ENCODE measurements at regions not wholly inside any gene's neighbourhood (a gene's known extent, or its start where the extent isn't known, plus 50 kb on each side); places are given as distances from the start of the nearest gene placed in this dataset.

DNA sequence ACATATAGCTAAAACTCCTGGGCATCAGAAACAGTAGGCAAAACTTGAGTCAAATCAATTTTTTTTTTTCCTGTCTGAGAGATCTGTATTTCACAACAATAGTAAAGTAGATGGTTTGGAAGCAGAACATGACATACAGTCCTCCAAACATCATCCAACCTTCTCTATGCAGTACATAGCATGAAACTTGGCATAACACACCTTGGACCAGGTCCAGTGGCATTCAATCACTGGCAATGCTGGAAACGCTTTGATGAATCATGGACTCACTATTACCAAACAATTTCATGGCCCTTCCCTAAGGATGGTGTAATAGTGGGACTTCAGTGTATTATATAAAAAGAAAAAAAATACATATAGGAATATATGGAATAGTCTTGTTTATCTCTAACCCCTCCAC lies 154.6 kb downstream of the FMR1NB start:
- H3K27ac ChIP-seq (ENCODE audit: low read length): no peak overlapping the region
- no peaks in the 10 kb centered on the region for H3K79me2 ChIP-seq (replicated peaks; ENCODE audit: insufficient read depth, low read length)
- no peaks in the 10 kb centered on the region for H3K27me3 ChIP-seq (ENCODE audit: insufficient read depth, low read depth, low read length)
- no peaks in the 10 kb centered on the region for H3K36me3 ChIP-seq (ENCODE audit: insufficient read depth, low read length)
- no peak overlapping the region for H3K4me2 ChIP-seq (ENCODE audit: low read length)
- H3K4me3 ChIP-seq (ENCODE audit: low read length): no peak overlapping the region
- H3K9me3 ChIP-seq (ENCODE audit: low read length): no peaks in the 10 kb centered on the region
- H2AFZ ChIP-seq (ENCODE audit: low read depth, low read length): no peak overlapping the region
- H4K20me1 ChIP-seq (ENCODE audit: insufficient read depth): no peaks in the 10 kb centered on the region
- no peaks in the 10 kb centered on the region for H3F3A ChIP-seq (ENCODE audit: insufficient read depth, low read length, poor library complexity, severe bottlenecking)
- no peaks in the 10 kb centered on the region for H3K9me2 ChIP-seq (ENCODE audit: insufficient read depth, low read length)
- TF ChIP-seq, protein P1, sequence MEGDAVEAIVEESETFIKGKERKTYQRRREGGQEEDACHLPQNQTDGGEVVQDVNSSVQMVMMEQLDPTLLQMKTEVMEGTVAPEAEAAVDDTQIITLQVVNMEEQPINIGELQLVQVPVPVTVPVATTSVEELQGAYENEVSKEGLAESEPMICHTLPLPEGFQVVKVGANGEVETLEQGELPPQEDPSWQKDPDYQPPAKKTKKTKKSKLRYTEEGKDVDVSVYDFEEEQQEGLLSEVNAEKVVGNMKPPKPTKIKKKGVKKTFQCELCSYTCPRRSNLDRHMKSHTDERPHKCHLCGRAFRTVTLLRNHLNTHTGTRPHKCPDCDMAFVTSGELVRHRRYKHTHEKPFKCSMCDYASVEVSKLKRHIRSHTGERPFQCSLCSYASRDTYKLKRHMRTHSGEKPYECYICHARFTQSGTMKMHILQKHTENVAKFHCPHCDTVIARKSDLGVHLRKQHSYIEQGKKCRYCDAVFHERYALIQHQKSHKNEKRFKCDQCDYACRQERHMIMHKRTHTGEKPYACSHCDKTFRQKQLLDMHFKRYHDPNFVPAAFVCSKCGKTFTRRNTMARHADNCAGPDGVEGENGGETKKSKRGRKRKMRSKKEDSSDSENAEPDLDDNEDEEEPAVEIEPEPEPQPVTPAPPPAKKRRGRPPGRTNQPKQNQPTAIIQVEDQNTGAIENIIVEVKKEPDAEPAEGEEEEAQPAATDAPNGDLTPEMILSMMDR (IDR thresholded peaks at IDR 0.05; ENCODE audit: poor library complexity, severe bottlenecking): no peak
- TF ChIP-seq, protein P2, sequence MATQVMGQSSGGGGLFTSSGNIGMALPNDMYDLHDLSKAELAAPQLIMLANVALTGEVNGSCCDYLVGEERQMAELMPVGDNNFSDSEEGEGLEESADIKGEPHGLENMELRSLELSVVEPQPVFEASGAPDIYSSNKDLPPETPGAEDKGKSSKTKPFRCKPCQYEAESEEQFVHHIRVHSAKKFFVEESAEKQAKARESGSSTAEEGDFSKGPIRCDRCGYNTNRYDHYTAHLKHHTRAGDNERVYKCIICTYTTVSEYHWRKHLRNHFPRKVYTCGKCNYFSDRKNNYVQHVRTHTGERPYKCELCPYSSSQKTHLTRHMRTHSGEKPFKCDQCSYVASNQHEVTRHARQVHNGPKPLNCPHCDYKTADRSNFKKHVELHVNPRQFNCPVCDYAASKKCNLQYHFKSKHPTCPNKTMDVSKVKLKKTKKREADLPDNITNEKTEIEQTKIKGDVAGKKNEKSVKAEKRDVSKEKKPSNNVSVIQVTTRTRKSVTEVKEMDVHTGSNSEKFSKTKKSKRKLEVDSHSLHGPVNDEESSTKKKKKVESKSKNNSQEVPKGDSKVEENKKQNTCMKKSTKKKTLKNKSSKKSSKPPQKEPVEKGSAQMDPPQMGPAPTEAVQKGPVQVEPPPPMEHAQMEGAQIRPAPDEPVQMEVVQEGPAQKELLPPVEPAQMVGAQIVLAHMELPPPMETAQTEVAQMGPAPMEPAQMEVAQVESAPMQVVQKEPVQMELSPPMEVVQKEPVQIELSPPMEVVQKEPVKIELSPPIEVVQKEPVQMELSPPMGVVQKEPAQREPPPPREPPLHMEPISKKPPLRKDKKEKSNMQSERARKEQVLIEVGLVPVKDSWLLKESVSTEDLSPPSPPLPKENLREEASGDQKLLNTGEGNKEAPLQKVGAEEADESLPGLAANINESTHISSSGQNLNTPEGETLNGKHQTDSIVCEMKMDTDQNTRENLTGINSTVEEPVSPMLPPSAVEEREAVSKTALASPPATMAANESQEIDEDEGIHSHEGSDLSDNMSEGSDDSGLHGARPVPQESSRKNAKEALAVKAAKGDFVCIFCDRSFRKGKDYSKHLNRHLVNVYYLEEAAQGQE (IDR thresholded peaks at IDR 0.05; ENCODE audit: borderline replicate concordance): no peak
- TF ChIP-seq MXI1 (conservative IDR thresholded peaks at IDR 0.05; ENCODE audit: poor library complexity, severe bottlenecking) (no peak), EP300 (conservative IDR thresholded peaks at IDR 0.05; ENCODE audit: poor library complexity, severe bottlenecking) (no peak), SMC3 (conservative IDR thresholded peaks at IDR 0.05; ENCODE audit: poor library complexity) (no peak), POLR2AphosphoS5 (IDR thresholded peaks at IDR 0.05) (no peak), EZH2 (IDR thresholded peaks at IDR 0.05; ENCODE audit: borderline replicate concordance, insufficient read depth, low read length, poor library complexity, severe bottlenecking) (no peak), RAD21 (conservative IDR thresholded peaks at IDR 0.05) (no peak), TAF1 (IDR thresholded peaks at IDR 0.05; ENCODE audit: low read depth) (no peak)
- H3K9ac ChIP-seq (ENCODE audit: low read length): no peak overlapping the region

DNA sequence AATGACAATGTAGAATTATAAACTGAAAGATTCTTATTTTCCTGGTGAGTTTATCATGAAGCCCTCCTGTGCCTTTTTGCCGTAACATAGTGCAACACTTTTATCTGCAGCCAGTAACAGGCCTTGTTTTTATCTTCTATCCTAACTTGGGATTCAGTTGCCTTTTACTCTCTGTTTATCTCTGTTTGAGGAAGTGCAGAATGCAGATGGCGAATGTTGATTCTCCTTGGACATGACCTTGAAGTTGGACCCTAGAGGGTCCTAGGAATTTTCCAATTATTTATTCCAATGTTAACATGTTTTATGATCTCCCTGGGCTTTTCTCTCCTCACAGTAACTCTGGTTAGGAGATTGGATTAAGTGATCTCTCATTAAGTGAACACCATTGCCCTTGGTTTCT lies 165.0 kb downstream of the FMR1NB start:
- Histone ChIP-seq H2AFZ (ENCODE audit: low read depth, low read length) (no peak overlapping the region), H3F3A (ENCODE audit: insufficient read depth, low read length, poor library complexity, severe bottlenecking) (no peaks in the 10 kb centered on the region), H3K4me2 (ENCODE audit: low read length) (no peak overlapping the region), H3K36me3 (ENCODE audit: insufficient read depth, low read length) (no peaks in the 10 kb centered on the region), H3K9ac (ENCODE audit: low read length) (no peak overlapping the region), H3K79me2 (replicated peaks; ENCODE audit: insufficient read depth, low read length) (no peaks in the 10 kb centered on the region), H3K4me3 (ENCODE audit: low read length) (no peak overlapping the region), H3K9me3 (ENCODE audit: low read length) (no peaks in the 10 kb centered on the region), H3K27ac (ENCODE audit: low read length) (no peak overlapping the region), H3K9me2 (ENCODE audit: insufficient read depth, low read length) (no peaks in the 10 kb centered on the region), H4K20me1 (ENCODE audit: insufficient read depth) (no peaks in the 10 kb centered on the region), H3K27me3 (ENCODE audit: insufficient read depth, low read depth, low read length) (no peaks in the 10 kb centered on the region)
- TF ChIP-seq RAD21 (conservative IDR thresholded peaks at IDR 0.05) (no peak), TAF1 (IDR thresholded peaks at IDR 0.05; ENCODE audit: low read depth) (no peak), EZH2 (IDR thresholded peaks at IDR 0.05; ENCODE audit: borderline replicate concordance, insufficient read depth, low read length, poor library complexity, severe bottlenecking) (no peak), SMC3 (conservative IDR thresholded peaks at IDR 0.05; ENCODE audit: poor library complexity) (no peak), MXI1 (conservative IDR thresholded peaks at IDR 0.05; ENCODE audit: poor library complexity, severe bottlenecking) (no peak), POLR2AphosphoS5 (IDR thresholded peaks at IDR 0.05) (no peak), EP300 (conservative IDR thresholded peaks at IDR 0.05; ENCODE audit: poor library complexity, severe bottlenecking) (no peak)
- TF ChIP-seq, protein P2 (IDR thresholded peaks at IDR 0.05; ENCODE audit: borderline replicate concordance): no peak
- TF ChIP-seq, protein P1 (IDR thresholded peaks at IDR 0.05; ENCODE audit: poor library complexity, severe bottlenecking): no peak

All from neural cell (in vitro differentiated cells).